ENCODE measurements at regions not wholly inside any gene's neighbourhood (a gene's known extent, or its start where the extent isn't known, plus 50 kb on each side); places are given as distances from the start of the nearest gene placed in this dataset.

GRCh38 chr4:128670513-128670912, 139.0 kb upstream of the JADE1 start:
- POLR2A ChIA-PET = no interaction called here
- CTCF ChIA-PET = interaction anchor here (1.0 to 1.4 kb wide), 2 partner anchors 13 to 96 kb away, joined by 3 to 5 read pairs; no protein-coding TSS in a partner anchor
- no peak for TF ChIP-seq CTCF (IDR thresholded peaks at IDR 0.05; ENCODE audit: control extremely low read depth, extremely low read depth, low read depth, missing control alignments)
- DNase-seq (ENCODE audit: extremely low spot score) = no peak

- TF ChIP-seq CTCF (IDR thresholded peaks at IDR 0.05; ENCODE audit: control extremely low read depth, extremely low read depth, low read depth, missing control alignments) = no peak
- ChIA-PET POLR2A (no interaction called here), CTCF (interaction anchor here (1.2 to 1.6 kb wide), 4 partner anchors 10 to 16 kb away, joined by 3 to 4 read pairs (median 3); no protein-coding TSS in a partner anchor)
- no peak for DNase-seq (ENCODE audit: extremely low spot score)
Measured at GRCh38 chr4:128668566-128668965, 140.9 kb upstream of the JADE1 start.

- ChIA-PET POLR2A (no interaction called here), CTCF (interaction anchor here (0.8 kb wide), 1 partner anchor 10 kb away, joined by 3 read pairs; no protein-coding TSS in a partner anchor)
- TF ChIP-seq CTCF (IDR thresholded peaks at IDR 0.05; ENCODE audit: control extremely low read depth, extremely low read depth, low read depth, missing control alignments) = no peak
- DNase-seq (ENCODE audit: extremely low spot score) = no peak
Measured at GRCh38 chr4:128665514-128665913, 144.0 kb upstream of the JADE1 start.

- ChIA-PET CTCF (interaction anchor here (1.0 kb wide), 1 partner anchor 36 kb away, joined by 3 read pairs; no protein-coding TSS in a partner anchor), POLR2A (no interaction called here)
- TF ChIP-seq CTCF (IDR thresholded peaks at IDR 0.05; ENCODE audit: control extremely low read depth, extremely low read depth, low read depth, missing control alignments) = no peak
- DNase-seq (ENCODE audit: extremely low spot score) = peak; percentile 40
Measured at GRCh38 chr4:128663325-128663724, 146.2 kb upstream of the JADE1 start.

GRCh38 chr4:128661479-128661878, 148.0 kb upstream of the JADE1 start:
- ChIA-PET CTCF (no interaction called here), POLR2A (no interaction called here)
- TF ChIP-seq CTCF (IDR thresholded peaks at IDR 0.05; ENCODE audit: control extremely low read depth, extremely low read depth, low read depth, missing control alignments) = no peak
- no peak for DNase-seq (ENCODE audit: extremely low spot score)

- ChIA-PET POLR2A (no interaction called here), CTCF (interaction anchor here (1.0 kb wide), 1 partner anchor 46 kb away, joined by 3 read pairs; no protein-coding TSS in a partner anchor)
- TF ChIP-seq CTCF (IDR thresholded peaks at IDR 0.05; ENCODE audit: control extremely low read depth, extremely low read depth, low read depth, missing control alignments) = no peak
- DNase-seq (ENCODE audit: extremely low spot score) = no peak
Measured at GRCh38 chr4:128660361-128661215, 148.9 kb upstream of the JADE1 start.

All from GM10248 (cell line).